ENCODE measurements at regions not wholly inside any gene's neighbourhood (a gene's known extent, or its start where the extent isn't known, plus 50 kb on each side); places are given as distances from the start of the nearest gene placed in this dataset.

GRCh38 chrX:79524642-79525041 is 157.5 kb upstream of the ITM2A start:
- peak; percentile 39 for TF ChIP-seq CTCF (IDR thresholded peaks at IDR 0.05; ENCODE audit: extremely low read depth, insufficient read depth, missing control alignments)
- in situ Hi-C loops (cut with MboI; ENCODE audit: low pct_unique_long_range_greater_than_20kb, low sequenced_read_pairs, unreplicated experiment): no loop called here
- peak; percentile 13 for DNase-seq (ENCODE audit: low spot score)

- no peak for TF ChIP-seq CTCF (IDR thresholded peaks at IDR 0.05; ENCODE audit: extremely low read depth, insufficient read depth, missing control alignments)
- in situ Hi-C loops (cut with MboI; ENCODE audit: low pct_unique_long_range_greater_than_20kb, low sequenced_read_pairs, unreplicated experiment): no loop called here
- no peak for DNase-seq (ENCODE audit: low spot score)
Observed at GRCh38 chrX:79515529-79515928, 148.4 kb upstream of the ITM2A start.

GRCh38 chrX:79511799-79512198 is 144.7 kb upstream of the ITM2A start:
- in situ Hi-C loops (cut with MboI; ENCODE audit: low pct_unique_long_range_greater_than_20kb, low sequenced_read_pairs, unreplicated experiment): no loop called here
- no peak for TF ChIP-seq CTCF (IDR thresholded peaks at IDR 0.05; ENCODE audit: extremely low read depth, insufficient read depth, missing control alignments)
- no peak for DNase-seq (ENCODE audit: low spot score)

- DNase-seq (ENCODE audit: low spot score): no peak
- in situ Hi-C loops (cut with MboI; ENCODE audit: low pct_unique_long_range_greater_than_20kb, low sequenced_read_pairs, unreplicated experiment): no loop called here
- no peak for TF ChIP-seq CTCF (IDR thresholded peaks at IDR 0.05; ENCODE audit: extremely low read depth, insufficient read depth, missing control alignments)
Observed at GRCh38 chrX:79506001-79506400, 138.9 kb upstream of the ITM2A start.

- DNase-seq (ENCODE audit: low spot score): no peak
- TF ChIP-seq CTCF (IDR thresholded peaks at IDR 0.05; ENCODE audit: extremely low read depth, insufficient read depth, missing control alignments): no peak
- in situ Hi-C loops (cut with MboI; ENCODE audit: low pct_unique_long_range_greater_than_20kb, low sequenced_read_pairs, unreplicated experiment): no loop called here
Observed at GRCh38 chrX:79482686-79483085, 115.6 kb upstream of the ITM2A start.

- no peak for TF ChIP-seq CTCF (IDR thresholded peaks at IDR 0.05; ENCODE audit: extremely low read depth, insufficient read depth, missing control alignments)
- DNase-seq (ENCODE audit: low spot score): no peak
- in situ Hi-C loops (cut with MboI; ENCODE audit: low pct_unique_long_range_greater_than_20kb, low sequenced_read_pairs, unreplicated experiment): no loop called here
Observed at GRCh38 chrX:79477691-79478090, 110.6 kb upstream of the ITM2A start.

- TF ChIP-seq CTCF (IDR thresholded peaks at IDR 0.05; ENCODE audit: extremely low read depth, insufficient read depth, missing control alignments): no peak
Observed at GRCh38 chrX:79466636-79467035, 99.5 kb upstream of the ITM2A start.

More at GRCh38 chrX:79466636-79467035, 99.5 kb upstream of the ITM2A start:
- no peak for DNase-seq (ENCODE audit: low spot score)
- in situ Hi-C loops (cut with MboI; ENCODE audit: low pct_unique_long_range_greater_than_20kb, low sequenced_read_pairs, unreplicated experiment): no loop called here
